Renal cortex interstitium (tissue), 11 donors: ENCODE measurements at regions not wholly inside any gene's neighbourhood (a gene's known extent, or its start where the extent isn't known, plus 50 kb on each side); places are given as distances from the start of the nearest gene placed in this dataset.
"Not testable (repeated sequence)": the region's sequence is repeated elsewhere in the genome, so short reads cannot be mapped to it uniquely, and the experiment has no call there.

Experiments
- DNase-seq, 11 donors: peaks; one replicate each; pipeline ENCODE4 v3.0.0-alpha.2; 2013; ENCODE audit warnings: low read depth in 9 of 11, low spot score in 4 of 11; ENCODE audit errors: extremely low read depth in 1 of 11

DNA sequence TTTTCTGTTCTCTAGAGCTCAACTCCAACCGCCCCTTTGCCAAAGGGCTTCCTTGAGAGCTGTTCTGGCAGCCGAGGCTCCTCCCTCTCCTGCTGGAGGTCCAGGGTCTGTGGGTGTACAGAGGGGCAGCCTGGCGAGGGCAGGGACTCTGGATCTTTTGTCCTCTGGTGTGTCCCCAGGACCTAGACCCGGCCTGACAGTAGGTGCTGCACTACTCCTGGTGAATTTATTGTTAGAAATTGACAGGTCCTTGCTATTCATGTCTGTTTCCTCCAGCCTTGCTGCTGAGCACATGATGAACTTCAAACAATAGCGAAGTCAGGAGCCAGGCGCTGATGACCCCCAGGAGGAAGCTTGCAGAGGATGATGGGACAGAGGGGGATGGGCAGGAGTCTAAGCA, 234.7 kb upstream of the SULF2 start:
- DNase-seq: no peak

DNA sequence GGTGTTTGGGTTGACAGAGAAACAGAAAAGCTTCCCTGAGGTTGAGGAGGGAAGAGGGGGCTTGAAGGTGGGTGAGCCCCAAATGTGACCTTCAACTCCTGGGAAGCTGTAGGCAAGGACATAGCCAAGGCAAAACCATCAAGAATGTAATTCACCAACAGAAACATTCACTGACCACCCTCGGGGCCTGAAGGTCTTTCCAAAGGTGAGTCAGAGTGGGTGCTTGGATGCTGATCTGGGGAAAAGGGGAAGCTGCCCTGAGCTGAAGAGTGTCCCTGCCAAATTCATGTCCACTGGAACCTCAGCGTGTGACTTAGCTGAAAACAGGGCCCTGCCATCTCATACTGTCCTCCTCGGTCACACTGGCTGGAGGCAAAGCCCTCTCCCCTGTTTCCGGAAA, 234.2 kb upstream of the SULF2 start:
- no peak for DNase-seq

DNA sequence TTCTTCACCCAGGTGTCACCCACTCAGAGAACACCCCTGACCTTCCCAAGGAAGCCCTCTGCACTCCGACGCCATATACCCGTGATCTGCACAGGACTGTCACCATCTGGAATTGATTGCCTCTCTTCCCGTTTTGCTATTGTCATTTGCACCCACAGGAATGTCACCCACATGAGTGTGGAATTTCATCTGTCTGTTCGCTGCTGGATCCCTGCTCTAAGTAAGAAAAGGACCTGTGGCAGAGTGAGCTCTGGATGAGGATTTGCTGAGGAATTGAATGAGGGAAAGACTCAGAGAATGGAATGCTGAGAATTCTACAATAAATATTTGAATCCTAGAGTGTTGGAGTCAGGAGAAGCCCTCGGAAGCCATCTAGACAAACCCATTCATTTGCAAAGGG, 233.6 kb upstream of the SULF2 start:
- DNase-seq: not testable (repeated sequence)

DNA sequence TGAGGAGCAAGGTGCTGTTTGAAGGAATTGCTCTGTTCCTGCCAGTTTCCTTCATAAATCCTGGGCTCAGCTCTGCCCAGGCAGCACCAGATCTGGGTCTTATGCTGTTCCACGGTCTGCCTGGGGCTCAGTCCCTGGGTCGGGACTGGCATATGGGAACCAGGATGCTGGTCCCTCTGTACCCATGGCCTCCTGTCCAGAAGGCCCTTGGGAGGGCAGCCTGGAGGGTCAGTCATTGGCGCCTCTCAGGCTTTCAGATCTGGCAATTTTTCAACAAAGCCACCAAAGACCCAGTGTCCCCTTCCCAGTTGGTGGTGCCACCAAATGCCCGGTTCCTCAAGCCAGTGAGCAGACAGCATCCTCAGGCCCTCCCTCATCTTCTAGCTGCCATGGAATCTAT, 232.7 kb upstream of the SULF2 start:
- DNase-seq: no peak

DNA sequence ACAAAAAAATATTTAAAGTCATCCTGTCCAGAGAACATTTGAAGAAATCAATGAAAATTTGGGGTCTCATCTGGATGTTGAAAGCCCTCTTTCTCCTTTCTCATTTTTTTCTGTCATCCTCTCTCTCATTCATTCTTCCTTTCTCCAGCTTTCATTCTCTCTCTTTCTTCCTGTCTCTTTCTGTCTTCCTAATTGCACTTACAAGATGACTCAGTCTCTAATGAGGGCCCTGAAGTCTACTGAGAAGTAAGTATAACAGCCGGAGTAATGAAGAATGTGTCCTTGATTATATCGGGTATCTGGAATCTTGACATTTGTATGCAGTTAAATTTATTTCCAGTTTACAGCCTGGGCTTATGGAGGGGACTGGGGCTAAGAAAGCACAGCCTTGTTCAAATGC, 232.2 kb upstream of the SULF2 start:
- no peak for DNase-seq

DNA sequence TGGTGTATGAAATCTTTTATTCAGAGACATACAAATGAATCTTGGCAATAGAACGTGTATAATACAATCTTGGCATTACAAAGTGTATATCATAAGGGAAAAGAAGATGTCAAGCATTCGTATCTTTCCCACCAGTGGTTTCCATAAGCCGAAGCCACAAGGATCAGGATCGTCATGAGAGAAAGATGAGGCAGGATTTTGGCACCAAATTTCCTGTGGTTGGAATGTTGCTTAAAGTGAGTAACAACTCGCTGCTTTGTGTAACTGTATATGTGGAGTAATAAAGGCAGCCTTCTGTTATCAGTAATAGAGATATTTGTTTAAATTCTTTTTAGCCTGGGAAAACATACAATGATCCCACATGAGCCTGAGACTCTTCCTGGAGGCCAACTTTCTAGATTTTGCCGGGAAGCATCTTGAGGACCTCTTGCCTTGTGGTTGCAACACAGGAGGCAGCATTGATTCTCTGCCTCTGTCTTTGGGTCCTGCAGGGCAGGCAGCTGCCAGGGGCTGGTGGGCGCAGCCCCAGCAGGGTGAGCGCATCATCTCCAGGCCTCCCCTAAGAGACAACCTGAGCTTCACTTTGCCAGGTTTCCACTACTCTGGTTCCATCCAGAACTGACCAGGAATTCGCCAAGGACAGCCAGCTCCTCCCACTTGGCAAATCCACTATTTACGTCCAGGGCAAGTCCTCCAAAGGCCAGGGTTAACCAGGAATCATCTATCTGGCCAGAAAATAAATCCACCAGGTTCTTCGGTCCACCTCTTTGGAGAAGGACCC, 230.9 kb upstream of the SULF2 start:
- DNase-seq: no peak

DNA sequence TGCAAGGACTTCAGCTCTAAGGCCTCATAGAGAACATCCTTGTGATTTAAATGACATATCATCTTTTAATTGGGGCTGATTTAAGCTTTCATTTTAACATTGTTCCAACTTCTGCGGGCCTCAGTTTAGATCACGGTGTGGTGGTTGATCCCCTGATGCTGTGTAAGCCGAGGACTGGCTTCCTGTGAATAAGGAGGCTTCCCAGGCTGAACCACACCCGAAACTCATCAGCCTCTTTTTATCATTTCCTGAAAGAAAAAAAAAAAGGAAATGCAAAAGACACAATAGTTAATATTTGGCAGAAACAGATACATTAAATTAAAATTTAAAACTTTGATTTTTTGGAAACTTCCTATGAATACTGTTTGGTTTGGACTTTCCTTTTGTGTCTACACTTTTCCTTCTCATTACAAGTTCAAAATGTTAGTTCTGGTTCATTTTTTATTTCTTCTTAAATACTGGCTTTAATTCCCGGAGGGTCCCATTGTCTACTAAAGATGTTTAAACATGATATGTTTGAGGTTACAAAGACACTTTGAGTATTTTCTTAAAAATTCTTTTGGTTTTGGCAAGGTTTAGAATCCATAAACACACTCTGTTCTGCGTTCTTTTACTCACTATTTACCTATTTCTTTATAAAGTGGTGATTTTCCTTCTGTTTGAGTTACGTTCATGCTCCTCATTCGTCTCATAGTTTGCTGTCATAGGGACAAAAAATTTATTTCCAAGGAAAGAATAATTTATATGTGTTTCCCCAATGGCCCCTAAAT, 230.0 kb upstream of the SULF2 start:
- no peak for DNase-seq

DNA sequence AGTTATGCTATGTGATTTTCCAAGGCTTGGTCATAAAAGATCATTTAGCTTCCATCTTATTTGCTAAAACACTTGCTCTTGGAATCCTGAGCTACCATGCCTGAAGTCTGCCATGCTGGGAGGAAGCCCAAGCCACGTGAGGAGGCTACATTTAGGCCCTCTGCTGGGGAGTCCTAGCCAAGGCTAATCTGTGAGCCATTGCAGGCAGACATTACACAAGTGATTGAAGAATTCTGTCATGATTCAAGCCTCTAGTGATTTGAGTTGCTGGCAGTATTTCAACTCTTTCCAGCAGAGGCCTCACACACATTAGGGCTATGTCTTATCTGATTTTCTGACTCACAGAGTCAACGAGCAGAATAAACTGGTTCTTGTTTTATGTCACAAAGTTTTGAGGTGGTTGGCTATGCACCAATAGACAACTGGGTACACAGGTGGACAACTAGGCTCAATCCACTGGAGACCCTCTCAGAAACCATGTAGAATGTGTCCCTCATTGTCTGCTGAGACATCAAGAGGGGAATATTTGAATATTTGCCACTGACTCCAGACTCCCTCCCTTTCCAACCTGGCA, 227.2 kb upstream of the SULF2 start:
- no peak for DNase-seq

DNA sequence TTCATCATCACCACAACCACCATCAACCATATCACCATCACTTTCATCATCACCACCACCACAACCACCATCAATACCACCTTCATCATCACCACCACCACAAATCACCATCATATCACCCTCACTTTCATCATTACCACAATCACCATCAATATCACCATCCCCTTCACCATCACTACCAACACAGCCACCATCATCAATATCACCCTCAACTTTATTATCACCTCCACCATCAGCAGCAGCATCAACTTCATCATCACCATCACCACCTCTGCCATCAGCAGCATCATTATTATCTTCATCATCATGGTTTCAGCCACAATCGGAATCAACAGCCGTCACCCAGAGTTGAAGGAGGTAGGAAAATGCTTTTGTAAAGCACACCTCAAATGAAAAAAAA, 225.7 kb upstream of the SULF2 start:
- DNase-seq: no peak

DNA sequence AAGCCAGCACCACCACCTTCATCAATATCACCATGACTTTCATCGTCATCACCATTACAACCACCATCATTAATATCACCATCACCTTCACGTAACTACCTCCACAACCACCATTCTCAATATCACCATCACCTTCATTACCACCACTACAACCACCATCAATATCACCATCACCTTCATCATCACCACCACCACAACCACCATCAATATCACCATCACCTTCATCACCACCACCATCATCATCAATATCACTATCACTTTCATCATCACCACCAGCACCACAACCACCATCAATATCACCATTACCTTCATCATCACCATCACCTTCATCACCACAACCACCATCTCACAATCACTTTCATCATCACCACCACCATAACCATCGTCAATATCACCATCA, 225.3 kb upstream of the SULF2 start:
- no peak for DNase-seq

DNA sequence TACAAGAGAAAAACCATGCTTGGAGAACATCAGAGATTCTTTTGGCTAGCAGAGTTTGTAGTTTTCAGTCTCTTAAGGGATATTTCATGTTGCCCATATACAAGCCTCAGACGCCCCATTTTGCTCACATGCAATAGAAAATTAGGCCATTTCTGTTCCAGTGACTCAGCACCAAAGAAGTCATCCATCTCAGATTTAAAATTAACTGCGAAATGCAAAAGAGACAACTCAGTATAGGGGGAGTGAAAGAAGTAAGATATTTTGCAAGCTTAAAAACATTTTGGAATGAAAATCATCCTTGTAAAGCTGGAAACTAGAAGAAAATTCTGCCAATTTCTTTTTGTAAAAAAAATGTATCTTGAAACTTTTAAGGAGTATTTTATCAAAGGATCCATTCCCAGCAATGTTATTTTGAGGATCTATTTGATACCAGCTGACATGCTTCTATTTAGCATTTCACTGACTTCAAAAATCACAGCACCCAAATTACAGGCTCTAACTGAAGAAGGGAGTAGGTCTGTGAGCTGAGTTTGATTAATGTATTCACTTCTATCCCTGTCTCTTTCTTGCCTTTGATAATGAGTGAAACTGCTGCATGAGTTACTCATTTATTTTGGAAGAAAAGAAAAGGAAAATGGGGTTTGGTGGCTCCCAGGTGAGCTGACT, 223.7 kb upstream of the SULF2 start:
- DNase-seq: no peak

DNA sequence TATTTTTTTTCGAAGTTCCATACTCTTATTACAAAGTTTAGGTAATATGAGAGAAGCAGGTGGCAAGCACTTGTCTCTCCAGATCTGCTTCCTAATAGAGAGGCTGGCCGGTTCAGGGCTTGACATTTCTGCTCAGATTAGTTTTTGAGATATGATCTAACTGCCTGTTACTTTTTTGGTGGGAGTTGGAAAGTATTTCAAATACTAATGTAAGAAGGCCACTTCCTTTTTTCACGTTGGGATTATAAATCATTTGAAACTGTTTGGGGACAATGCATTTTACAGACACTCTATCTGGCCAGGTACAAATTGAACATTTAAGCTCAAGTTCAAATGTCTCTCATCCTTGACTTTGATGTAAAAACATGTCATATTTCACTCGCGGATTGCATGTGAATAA, 222.1 kb upstream of the SULF2 start:
- no peak for DNase-seq

DNA sequence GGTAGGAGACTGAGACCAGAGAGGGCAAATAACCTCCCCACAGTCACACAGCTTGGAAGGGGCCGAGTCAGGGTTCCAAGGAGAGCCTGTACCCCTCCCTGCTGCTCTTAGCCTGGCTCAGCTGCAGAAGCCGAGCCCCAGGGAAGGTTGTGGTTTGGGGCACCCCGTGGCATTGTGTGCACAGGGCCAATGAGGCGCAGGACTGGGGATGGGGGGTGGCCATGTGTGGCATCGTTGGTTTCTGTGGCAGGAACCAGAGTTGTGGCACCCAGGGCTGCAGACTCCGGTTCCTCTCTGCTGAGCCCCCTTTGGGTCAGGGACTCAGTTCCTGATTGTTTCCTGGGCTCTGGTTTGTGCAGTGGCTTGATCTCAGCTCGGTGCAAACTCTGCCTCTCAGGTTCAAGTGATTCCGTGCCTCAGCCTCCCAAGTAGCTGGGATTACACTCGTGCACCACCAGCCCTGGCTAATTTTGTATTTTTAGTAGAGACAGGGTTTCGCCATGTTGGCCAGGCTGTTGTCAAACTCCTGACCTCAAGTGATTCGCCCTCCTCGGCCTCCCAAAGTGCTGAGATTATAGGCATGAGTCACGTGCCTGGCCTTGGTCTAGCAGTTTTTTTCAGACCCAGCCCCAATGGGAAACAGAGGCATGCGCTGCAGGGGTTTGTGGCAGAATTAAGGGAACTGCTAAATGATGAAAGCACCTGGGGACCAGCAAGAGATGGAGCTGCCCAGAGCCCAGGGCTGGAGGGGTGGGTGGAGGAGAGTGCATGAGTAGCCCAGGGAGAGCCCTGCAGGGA, 221.0 kb upstream of the SULF2 start:
- no peak for DNase-seq

DNA sequence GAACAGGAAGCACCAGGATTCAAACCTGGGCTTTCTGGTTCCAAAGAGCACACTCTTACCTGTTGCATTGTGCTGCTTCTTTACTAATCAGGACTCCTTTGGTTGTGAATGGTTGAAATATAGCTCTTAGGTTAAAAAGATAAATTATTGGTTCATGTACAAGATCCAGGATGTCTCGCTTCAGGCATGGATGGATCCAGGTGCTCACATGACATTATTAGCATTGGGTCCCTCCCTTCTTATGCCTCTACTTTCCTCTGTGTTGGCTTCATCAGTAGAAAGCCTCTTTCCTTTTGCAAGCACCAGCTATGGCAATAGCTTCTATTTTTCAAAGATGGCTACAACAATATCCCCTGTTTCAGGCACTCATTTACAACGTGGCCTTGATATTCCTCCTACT, 217.7 kb upstream of the SULF2 start:
- DNase-seq: no peak

DNA sequence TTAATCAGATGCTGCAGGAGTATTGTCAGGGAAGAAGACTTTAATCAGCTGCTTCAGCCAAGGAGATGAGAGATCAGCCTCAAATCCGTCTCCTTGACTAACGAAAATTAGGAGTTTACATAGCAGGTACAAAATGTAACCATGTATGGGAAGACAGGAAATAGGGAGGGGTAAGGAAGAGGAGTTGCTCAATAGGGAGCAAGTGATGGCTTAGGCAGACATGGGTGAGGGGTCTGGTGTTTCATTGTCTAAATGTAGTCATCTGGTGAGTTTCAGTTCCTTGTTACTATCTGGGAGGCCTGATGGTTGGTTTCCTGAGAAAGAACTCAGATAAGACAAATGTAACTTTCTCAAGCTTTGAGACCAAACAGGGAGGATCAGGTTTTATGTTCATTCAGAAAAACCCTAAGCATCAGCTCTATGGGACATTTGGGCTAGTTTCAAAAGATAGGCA, 217.3 kb upstream of the SULF2 start:
- no peak for DNase-seq

DNA sequence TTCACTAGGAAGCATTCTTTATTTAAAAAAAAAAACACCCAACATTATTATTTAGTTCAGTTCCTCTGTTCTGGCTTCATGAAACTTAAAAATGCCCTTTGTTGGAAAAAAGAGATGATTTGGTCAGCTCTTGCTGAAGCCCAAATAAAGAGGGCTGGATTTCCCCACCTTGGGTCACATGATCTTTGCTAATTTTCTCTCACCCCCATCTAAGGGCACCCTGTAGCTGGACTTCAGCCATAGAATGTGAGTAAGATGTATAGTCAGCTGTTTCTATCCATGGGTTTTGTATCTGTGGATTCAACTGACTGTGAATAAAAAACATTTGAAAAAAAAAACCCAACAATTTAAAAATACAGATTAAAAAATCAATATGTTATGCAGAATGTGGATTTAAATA, 213.9 kb upstream of the SULF2 start:
- no peak for DNase-seq

DNA sequence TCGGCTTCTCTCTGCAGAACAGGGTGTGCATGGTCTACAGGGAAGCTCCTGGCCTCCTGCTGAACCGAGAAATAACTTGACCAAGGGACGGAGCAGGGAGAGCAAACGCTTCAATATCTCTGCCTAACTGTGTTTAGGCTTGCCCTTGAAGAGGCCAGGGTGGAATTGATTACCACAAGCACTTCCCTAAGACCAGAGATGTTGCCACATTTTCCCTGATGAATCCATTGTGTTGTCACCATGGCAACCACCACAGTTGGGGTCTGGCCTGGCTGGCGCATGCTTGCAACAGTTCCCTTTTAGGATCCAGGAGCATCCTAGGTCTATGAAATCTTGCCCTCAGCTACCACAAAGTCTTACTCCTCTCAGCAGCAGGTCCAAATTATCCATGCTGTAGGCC, 213.5 kb upstream of the SULF2 start:
- no peak for DNase-seq

DNA sequence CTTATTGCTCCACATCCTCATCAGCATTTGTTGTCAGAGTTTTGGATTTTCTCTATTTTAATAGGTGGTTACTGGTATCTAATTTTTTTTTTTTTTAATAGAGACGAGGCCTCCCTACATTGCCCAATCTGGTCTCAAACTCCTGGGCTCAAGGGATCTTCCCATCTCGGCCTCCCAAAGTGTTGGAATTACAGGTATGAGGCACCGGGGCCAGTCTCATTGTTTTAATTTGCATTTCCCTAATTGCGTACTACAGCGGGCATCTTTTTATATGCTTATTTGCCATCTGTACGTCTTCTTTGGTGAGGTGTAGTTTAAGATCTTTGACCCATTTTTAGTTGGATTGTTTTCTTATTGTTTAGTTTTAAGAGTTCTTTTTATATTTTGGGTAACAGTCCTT, 210.4 kb upstream of the SULF2 start:
- DNase-seq: no peak

DNA sequence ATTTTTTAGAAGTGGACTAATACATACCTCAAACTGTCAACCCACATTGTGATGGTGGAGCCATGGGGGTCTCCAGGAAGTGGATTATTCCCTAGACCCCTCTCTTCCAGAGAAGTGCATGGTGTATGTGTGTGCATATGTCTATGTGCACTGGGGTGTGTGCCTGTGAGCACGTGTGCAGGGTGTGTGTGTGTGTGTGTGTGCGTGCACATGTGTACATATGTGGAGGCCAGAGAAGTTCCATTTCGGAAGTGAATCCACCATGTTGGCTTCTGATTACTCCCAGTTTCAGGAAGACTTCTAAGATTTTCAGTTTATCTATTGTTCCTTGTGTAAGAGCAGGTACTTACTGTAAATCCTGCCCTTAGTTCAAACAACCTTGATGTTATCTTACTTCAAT, 208.5 kb upstream of the SULF2 start:
- no peak for DNase-seq
